Muscle layer of colon (tissue), 2 donors: ENCODE measurements at regions not wholly inside any gene's neighbourhood (a gene's known extent, or its start where the extent isn't known, plus 50 kb on each side); places are given as distances from the start of the nearest gene placed in this dataset.

Experiments used
- H3K27ac ChIP-seq: one replicate; pipeline ENCODE4 v1.7.0; 2013; ENCODE audit warnings: low read depth, mild to moderate bottlenecking, low read length, moderate library complexity
- H3K27me3 ChIP-seq, 2 donors: one replicate each; pipeline ENCODE4 v1.7.0; 2013; ENCODE audit warnings: low read length in 2 of 2, mild to moderate bottlenecking in 2 of 2; ENCODE audit not compliant: insufficient read depth in 2 of 2, control insufficient read depth in 1 of 2
- H3K36me3 ChIP-seq: one replicate; pipeline ENCODE4 v1.7.0; 2013; ENCODE audit warnings: mild to moderate bottlenecking, low read length; ENCODE audit not compliant: insufficient read depth
- H3K4me1 ChIP-seq: one replicate; pipeline ENCODE4 v1.7.0; 2013; ENCODE audit warnings: mild to moderate bottlenecking, low read length; ENCODE audit not compliant: insufficient read depth
- H3K4me3 ChIP-seq, 2 donors: one replicate each; pipeline ENCODE4 v1.7.0; 2013; ENCODE audit warnings: low read length in 2 of 2, low read depth in 1 of 2, mild to moderate bottlenecking in 1 of 2, moderate library complexity in 1 of 2
- H3K9ac ChIP-seq: one replicate; pipeline ENCODE4 v1.7.0; 2013; ENCODE audit warnings: low read length
- H3K9me3 ChIP-seq: one replicate; pipeline ENCODE4 v1.7.0; 2013; ENCODE audit warnings: mild to moderate bottlenecking, low read length
- donor health status: abdominal sarcoma.
- donor health status: Adenocarcinoma of cecum.

GRCh38 chr12:87385322-87385721 is 643.9 kb downstream of the C12orf50 start:
- Histone ChIP-seq H3K4me3 (no peak overlapping the region), H3K4me1 (no peaks in the 10 kb centered on the region)

GRCh38 chr12:87384226-87384625 is 645.0 kb downstream of the C12orf50 start:
- Histone ChIP-seq H3K4me1 (no peaks in the 10 kb centered on the region), H3K27ac (no peak overlapping the region), H3K4me3 (no peak overlapping the region), H3K36me3 (no peaks in the 10 kb centered on the region), H3K9ac (no peak overlapping the region), H3K27me3 (no peaks in the 10 kb centered on the region), H3K9me3 (no peaks in the 10 kb centered on the region)

More at GRCh38 chr12:87385322-87385721, 643.9 kb downstream of the C12orf50 start:
- H3K9me3 ChIP-seq = no peaks in the 10 kb centered on the region
- H3K36me3 ChIP-seq = no peaks in the 10 kb centered on the region
- no peak overlapping the region for H3K9ac ChIP-seq
- no peak overlapping the region for H3K27ac ChIP-seq
- H3K27me3 ChIP-seq = no peaks in the 10 kb centered on the region

GRCh38 chr12:87383680-87384079 is 645.5 kb downstream of the C12orf50 start:
- Histone ChIP-seq H3K9ac (no peak overlapping the region), H3K36me3 (no peaks in the 10 kb centered on the region), H3K9me3 (no peaks in the 10 kb centered on the region), H3K4me1 (no peaks in the 10 kb centered on the region), H3K27ac (no peak overlapping the region), H3K27me3 (no peaks in the 10 kb centered on the region), H3K4me3 (no peak overlapping the region)

- Histone ChIP-seq H3K9ac (no peak overlapping the region), H3K27me3 (no peaks in the 10 kb centered on the region), H3K4me3 (no peak overlapping the region), H3K36me3 (no peaks in the 10 kb centered on the region), H3K4me1 (no peaks in the 10 kb centered on the region), H3K9me3 (no peaks in the 10 kb centered on the region), H3K27ac (no peak overlapping the region)
Observed at GRCh38 chr12:87382959-87383566, 646.1 kb downstream of the C12orf50 start.

- Histone ChIP-seq H3K9me3 (no peaks in the 10 kb centered on the region), H3K36me3 (no peaks in the 10 kb centered on the region), H3K4me1 (no peaks in the 10 kb centered on the region), H3K27me3 (no peaks in the 10 kb centered on the region), H3K27ac (no peak overlapping the region), H3K4me3 (no peak overlapping the region), H3K9ac (no peak overlapping the region)
Observed at GRCh38 chr12:87382436-87382835, 646.8 kb downstream of the C12orf50 start.

- Histone ChIP-seq H3K27ac (no peak overlapping the region), H3K36me3 (no peaks in the 10 kb centered on the region), H3K27me3 (no peaks in the 10 kb centered on the region), H3K4me3 (no peak overlapping the region), H3K4me1 (no peaks in the 10 kb centered on the region), H3K9me3 (no peaks in the 10 kb centered on the region), H3K9ac (no peak overlapping the region)
Observed at GRCh38 chr12:87381742-87382141, 647.5 kb downstream of the C12orf50 start.

- Histone ChIP-seq H3K27ac (no peak overlapping the region), H3K4me3 (no peak overlapping the region), H3K9ac (no peak overlapping the region), H3K27me3 (no peaks in the 10 kb centered on the region), H3K4me1 (no peaks in the 10 kb centered on the region), H3K9me3 (no peaks in the 10 kb centered on the region), H3K36me3 (no peaks in the 10 kb centered on the region)
Observed at GRCh38 chr12:87378526-87378925, 650.7 kb downstream of the C12orf50 start.

GRCh38 chr12:87376722-87377121 is 652.5 kb downstream of the C12orf50 start:
- Histone ChIP-seq H3K27me3 (no peaks in the 10 kb centered on the region), H3K36me3 (no peaks in the 10 kb centered on the region), H3K4me1 (no peaks in the 10 kb centered on the region), H3K9ac (no peak overlapping the region), H3K4me3 (no peak overlapping the region), H3K27ac (no peak overlapping the region), H3K9me3 (no peaks in the 10 kb centered on the region)

- Histone ChIP-seq H3K4me1 (no peaks in the 10 kb centered on the region), H3K36me3 (no peaks in the 10 kb centered on the region)
Observed at GRCh38 chr12:87369161-87369560, 660.0 kb downstream of the C12orf50 start.

GRCh38 chr12:87368259-87368658 is 660.9 kb downstream of the C12orf50 start:
- Histone ChIP-seq H3K9me3 (no peaks in the 10 kb centered on the region), H3K27me3 (no peaks in the 10 kb centered on the region), H3K4me1 (no peaks in the 10 kb centered on the region), H3K4me3 (no peak overlapping the region), H3K9ac (no peak overlapping the region), H3K36me3 (no peaks in the 10 kb centered on the region), H3K27ac (no peak overlapping the region)

More at GRCh38 chr12:87369161-87369560, 660.0 kb downstream of the C12orf50 start:
- H3K27me3 ChIP-seq = no peaks in the 10 kb centered on the region
- H3K27ac ChIP-seq = no peak overlapping the region
- no peaks in the 10 kb centered on the region for H3K9me3 ChIP-seq
- no peak overlapping the region for H3K9ac ChIP-seq
- H3K4me3 ChIP-seq = no peak overlapping the region

- H3K27me3 ChIP-seq = no peaks in the 10 kb centered on the region
- H3K36me3 ChIP-seq = no peaks in the 10 kb centered on the region
- H3K27ac ChIP-seq = no peak overlapping the region
- no peaks in the 10 kb centered on the region for H3K9me3 ChIP-seq
- H3K9ac ChIP-seq = no peak overlapping the region
- H3K4me3 ChIP-seq = no peak overlapping the region
- H3K4me1 ChIP-seq = no peaks in the 10 kb centered on the region
Observed at GRCh38 chr12:87365423-87365822, 663.8 kb downstream of the C12orf50 start.

GRCh38 chr12:87363497-87364084 is 665.6 kb downstream of the C12orf50 start:
- Histone ChIP-seq H3K4me3 (no peak overlapping the region), H3K27ac (no peak overlapping the region), H3K9ac (no peak overlapping the region), H3K9me3 (no peaks in the 10 kb centered on the region), H3K4me1 (no peaks in the 10 kb centered on the region), H3K27me3 (no peaks in the 10 kb centered on the region), H3K36me3 (no peaks in the 10 kb centered on the region)
